ENCODE measurements at regions not wholly inside any gene's neighbourhood (a gene's known extent, or its start where the extent isn't known, plus 50 kb on each side); places are given as distances from the start of the nearest gene placed in this dataset.

- BruUV-seq (replicated peaks) = no TSS peak
- Mint-ChIP-seq H3K4me1 (ENCODE audit: low read depth, unreplicated experiment) (no peaks in the 10 kb centered on the region), H3K9me3 (ENCODE audit: low read depth, unreplicated experiment) (no peaks in the 10 kb centered on the region), H3K27me3 (ENCODE audit: unreplicated experiment) (peaks cover 79% of the 10 kb centered on the region), H3K4me3 (ENCODE audit: low read depth, unreplicated experiment) (no peak overlapping the region), H3K27ac (ENCODE audit: unreplicated experiment) (no peak overlapping the region), H3K36me3 (ENCODE audit: insufficient read depth, unreplicated experiment) (no peaks in the 10 kb centered on the region)
- CTCF ChIA-PET = no interaction called here
- no peak for TF ChIP-seq CTCF (IDR thresholded peaks at IDR 0.05; ENCODE audit: unreplicated experiment)
- intact Hi-C loops (cut with micrococcal nuclease; ENCODE audit: unreplicated experiment) = no loop called here
- no peak for DNase-seq
Measured at GRCh38 chrX:18026166-18026565, 165.1 kb upstream of the RAI2 start.

DNA sequence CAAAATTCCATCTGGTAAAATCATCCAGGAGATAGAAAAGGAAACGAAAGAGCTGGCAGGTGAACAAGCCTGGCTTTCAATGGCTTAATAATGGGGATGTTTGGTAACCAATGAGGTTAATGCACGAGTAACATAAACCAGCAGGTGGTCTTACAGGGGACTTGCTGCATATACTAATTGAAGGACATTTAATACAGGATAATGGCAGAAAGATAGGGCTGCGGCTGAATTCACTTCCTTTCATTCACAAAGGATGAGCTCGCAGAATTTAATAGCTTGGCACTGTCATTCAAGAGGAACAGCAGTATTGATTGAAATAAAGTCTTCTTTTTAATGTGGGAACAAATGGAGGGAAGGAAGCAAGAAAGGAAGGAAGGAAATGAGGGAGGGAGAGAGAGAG, 156.3 kb upstream of the RAI2 start:
- Mint-ChIP-seq H3K4me1 (ENCODE audit: low read depth, unreplicated experiment) (no peaks in the 10 kb centered on the region), H3K27me3 (ENCODE audit: unreplicated experiment) (peaks cover 45% of the 10 kb centered on the region), H3K4me3 (ENCODE audit: low read depth, unreplicated experiment) (no peak overlapping the region), H3K27ac (ENCODE audit: unreplicated experiment) (no peak overlapping the region), H3K9me3 (ENCODE audit: low read depth, unreplicated experiment) (no peaks in the 10 kb centered on the region), H3K36me3 (ENCODE audit: insufficient read depth, unreplicated experiment) (no peaks in the 10 kb centered on the region)
- CTCF ChIA-PET = no interaction called here
- no peak for TF ChIP-seq CTCF (IDR thresholded peaks at IDR 0.05; ENCODE audit: unreplicated experiment)
- no peak for DNase-seq
- BruUV-seq (replicated peaks) = no TSS peak
- intact Hi-C loops (cut with micrococcal nuclease; ENCODE audit: unreplicated experiment) = no loop called here

DNA sequence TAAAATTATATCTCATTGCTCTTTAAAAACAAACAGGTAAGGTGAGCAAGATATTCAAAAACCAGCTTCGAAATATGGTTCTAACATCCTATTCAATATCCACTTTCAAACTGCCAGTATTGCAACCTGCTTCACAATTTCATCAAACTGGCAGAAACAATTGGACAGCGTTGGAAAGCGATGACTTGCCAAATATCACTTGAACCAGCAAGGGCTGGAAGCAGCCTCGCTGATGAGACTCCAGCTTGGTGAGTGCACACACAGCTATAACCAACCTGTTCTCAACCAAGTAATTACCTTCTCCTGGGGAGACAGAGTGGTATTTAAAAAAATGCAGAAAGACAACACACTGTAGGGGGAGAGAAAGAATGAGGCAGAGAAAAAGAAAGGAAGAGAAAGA, 155.8 kb upstream of the RAI2 start:
- intact Hi-C loops (cut with micrococcal nuclease; ENCODE audit: unreplicated experiment) = no loop called here
- H3K9me3 Mint-ChIP-seq (ENCODE audit: low read depth, unreplicated experiment) = no peaks in the 10 kb centered on the region
- CTCF ChIA-PET = no interaction called here
- no peaks in the 10 kb centered on the region for H3K36me3 Mint-ChIP-seq (ENCODE audit: insufficient read depth, unreplicated experiment)
- BruUV-seq (replicated peaks) = no TSS peak
- no peaks in the 10 kb centered on the region for H3K4me1 Mint-ChIP-seq (ENCODE audit: low read depth, unreplicated experiment)
- TF ChIP-seq CTCF (IDR thresholded peaks at IDR 0.05; ENCODE audit: unreplicated experiment) = no peak
- H3K27ac Mint-ChIP-seq (ENCODE audit: unreplicated experiment) = no peak overlapping the region
- no peak overlapping the region for H3K4me3 Mint-ChIP-seq (ENCODE audit: low read depth, unreplicated experiment)
- peaks cover 47% of the 10 kb centered on the region for H3K27me3 Mint-ChIP-seq (ENCODE audit: unreplicated experiment)
- no peak for DNase-seq

- H3K27ac Mint-ChIP-seq (ENCODE audit: unreplicated experiment) = no peak overlapping the region
- DNase-seq = no peak
- H3K27me3 Mint-ChIP-seq (ENCODE audit: unreplicated experiment) = peaks cover 70% of the 10 kb centered on the region
- no peak overlapping the region for H3K4me3 Mint-ChIP-seq (ENCODE audit: low read depth, unreplicated experiment)
- H3K36me3 Mint-ChIP-seq (ENCODE audit: insufficient read depth, unreplicated experiment) = no peaks in the 10 kb centered on the region
- H3K4me1 Mint-ChIP-seq (ENCODE audit: low read depth, unreplicated experiment) = no peaks in the 10 kb centered on the region
- H3K9me3 Mint-ChIP-seq (ENCODE audit: low read depth, unreplicated experiment) = no peaks in the 10 kb centered on the region
- BruUV-seq (replicated peaks) = no TSS peak
- TF ChIP-seq CTCF (IDR thresholded peaks at IDR 0.05; ENCODE audit: unreplicated experiment) = no peak
- CTCF ChIA-PET = no interaction called here
- intact Hi-C loops (cut with micrococcal nuclease; ENCODE audit: unreplicated experiment) = no loop called here
Measured at GRCh38 chrX:18010253-18010652, 149.2 kb upstream of the RAI2 start.

DNA sequence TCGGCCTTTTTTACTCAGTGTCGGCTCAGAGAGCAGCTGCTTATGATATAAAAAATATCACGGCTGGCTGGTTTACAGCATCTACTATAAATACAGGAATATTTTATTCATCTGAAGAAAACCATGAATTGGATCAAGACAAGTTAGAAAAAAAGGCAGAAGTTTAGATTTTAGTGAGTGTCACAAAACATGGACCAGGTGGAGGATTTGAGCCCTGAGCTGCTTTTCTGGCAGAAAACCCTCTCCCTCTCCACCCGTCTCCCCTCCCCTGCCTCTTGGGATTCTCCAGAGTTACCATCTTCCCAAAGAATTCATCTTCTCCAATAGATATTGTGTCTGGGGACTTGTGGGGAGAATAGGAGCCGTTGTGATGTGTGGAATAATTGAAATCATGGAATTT, 142.8 kb upstream of the RAI2 start:
- Mint-ChIP-seq H3K9me3 (ENCODE audit: low read depth, unreplicated experiment) (no peaks in the 10 kb centered on the region), H3K36me3 (ENCODE audit: insufficient read depth, unreplicated experiment) (no peaks in the 10 kb centered on the region), H3K4me1 (ENCODE audit: low read depth, unreplicated experiment) (no peaks in the 10 kb centered on the region), H3K4me3 (ENCODE audit: low read depth, unreplicated experiment) (no peak overlapping the region), H3K27me3 (ENCODE audit: unreplicated experiment) (peaks cover 89% of the 10 kb centered on the region), H3K27ac (ENCODE audit: unreplicated experiment) (no peak overlapping the region)
- DNase-seq = no peak
- no TSS peak for BruUV-seq (replicated peaks)
- TF ChIP-seq CTCF (IDR thresholded peaks at IDR 0.05; ENCODE audit: unreplicated experiment) = no peak
- intact Hi-C loops (cut with micrococcal nuclease; ENCODE audit: unreplicated experiment) = no loop called here
- CTCF ChIA-PET = no interaction called here

All from Calu3 (cell line).